HG03354 (cell line): ENCODE measurements at regions not wholly inside any gene's neighbourhood (a gene's known extent, or its start where the extent isn't known, plus 50 kb on each side); places are given as distances from the start of the nearest gene placed in this dataset.
A peak's percentile ranks its signal among the peaks of the same experiment; 100 is the strongest.

Experiments used
- ATAC-seq: cut with Tn5 transposase; IDR thresholded peaks from one replicate; pipeline ENCODE4 v1.9.1; 2021; ENCODE audit warnings: mild to moderate bottlenecking; ENCODE audit not compliant: unreplicated experiment, poor library complexity, severe bottlenecking

DNA sequence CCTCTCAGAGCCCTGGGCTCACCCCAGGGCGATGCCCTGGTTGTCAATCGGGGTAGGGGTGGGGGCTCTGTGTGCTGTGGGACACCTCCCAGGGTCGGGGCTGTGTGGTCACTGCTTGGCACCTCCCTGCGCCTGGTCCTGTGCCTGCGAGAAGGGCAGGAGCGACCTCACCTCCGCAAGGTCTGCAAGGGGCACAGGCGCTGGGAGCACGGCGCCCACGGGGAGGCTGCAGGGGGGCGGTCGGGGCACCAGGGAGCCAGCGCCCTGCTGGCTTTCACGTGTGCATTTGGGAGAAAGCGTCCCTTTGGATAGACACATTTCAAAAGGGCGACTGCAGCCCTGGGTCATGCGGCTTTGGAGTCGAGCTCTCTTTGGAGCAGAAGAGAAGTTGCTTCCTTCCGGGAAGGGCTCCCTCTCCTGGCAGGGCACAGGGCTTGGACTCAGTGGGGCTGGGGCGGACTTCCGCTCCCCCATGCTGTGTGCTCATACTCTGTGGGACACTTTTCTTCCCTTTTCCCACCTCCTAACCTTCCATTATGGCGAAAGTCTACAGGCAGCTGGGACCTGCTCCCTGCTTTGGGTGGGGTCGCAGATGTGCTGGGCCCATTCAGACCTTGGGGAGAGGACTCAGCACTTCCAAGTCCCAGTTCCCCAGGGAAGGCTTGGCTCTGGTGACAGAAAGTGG, 52.9 kb upstream of the SLC28A3 start:
- ATAC-seq: no peak

- ATAC-seq: no peak
Measured at GRCh38 chr9:84394036-84394435, 53.5 kb upstream of the SLC28A3 start.

DNA sequence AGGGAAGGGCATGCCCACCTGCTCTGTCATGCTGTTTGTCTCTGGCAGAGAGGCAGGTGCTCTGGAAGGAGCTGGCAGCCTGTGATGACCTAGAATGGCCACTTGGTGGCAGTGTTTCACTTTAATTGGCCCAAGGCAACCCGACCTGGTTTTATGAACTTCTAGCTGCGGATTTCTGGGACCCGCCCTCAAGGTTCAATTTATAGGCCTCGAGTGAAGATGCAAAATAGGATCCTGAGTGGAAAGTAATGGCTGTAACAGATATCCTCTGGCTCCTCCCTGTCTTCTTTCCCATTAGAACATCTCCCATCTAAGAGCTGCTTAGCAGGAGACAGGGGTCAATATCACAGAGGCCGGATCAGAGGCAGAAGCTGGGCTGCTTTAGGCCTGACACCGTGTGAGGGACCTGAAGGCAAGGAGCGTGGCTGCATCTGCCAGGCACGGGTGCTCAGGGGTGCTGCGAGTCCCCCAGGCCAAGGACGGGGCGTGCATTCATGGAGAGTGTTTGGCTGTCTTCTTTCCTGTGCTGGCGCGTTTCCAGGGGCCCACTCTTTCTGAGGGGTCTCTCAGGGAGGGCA, 56.7 kb upstream of the SLC28A3 start:
- peak; percentile 91 for ATAC-seq

DNA sequence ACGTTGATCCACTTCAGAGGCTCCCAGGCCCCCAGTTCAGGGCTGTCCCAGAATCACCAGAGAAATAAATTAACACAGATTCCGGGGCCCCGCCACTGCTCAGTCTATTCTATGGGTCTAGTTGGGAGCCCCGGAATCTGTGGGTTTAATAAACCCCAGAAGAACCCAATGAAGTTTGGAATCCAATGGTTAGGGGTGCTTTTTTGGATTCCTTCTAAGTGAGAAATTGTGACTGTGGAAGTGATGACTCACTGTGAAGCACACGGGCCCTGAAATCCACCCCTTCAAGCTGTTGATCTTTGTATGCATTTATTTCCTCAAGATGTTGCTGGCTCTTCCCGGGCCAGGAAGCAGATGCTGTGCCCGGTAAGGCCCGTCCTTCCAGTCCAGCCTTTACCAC, 57.3 kb upstream of the SLC28A3 start:
- no peak for ATAC-seq

DNA sequence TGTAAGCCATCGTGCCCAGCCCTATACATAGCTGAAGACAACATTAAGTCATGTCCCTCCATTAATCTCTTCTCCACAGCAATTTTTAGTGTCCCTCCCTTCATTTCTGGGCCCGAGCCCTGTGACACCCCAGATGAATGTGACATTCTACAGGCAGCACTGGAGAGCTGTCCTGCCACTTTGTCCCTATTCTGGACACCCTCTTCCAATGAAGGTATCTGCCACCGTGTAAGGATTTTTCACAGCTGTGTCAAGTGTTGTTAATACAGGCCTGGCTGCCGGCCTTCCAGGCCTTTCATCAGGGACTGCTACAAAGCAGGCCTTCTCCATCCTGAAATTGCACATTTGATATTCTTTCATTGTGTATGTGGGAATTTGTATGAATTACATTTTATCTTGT, 62.0 kb upstream of the SLC28A3 start:
- no peak for ATAC-seq

DNA sequence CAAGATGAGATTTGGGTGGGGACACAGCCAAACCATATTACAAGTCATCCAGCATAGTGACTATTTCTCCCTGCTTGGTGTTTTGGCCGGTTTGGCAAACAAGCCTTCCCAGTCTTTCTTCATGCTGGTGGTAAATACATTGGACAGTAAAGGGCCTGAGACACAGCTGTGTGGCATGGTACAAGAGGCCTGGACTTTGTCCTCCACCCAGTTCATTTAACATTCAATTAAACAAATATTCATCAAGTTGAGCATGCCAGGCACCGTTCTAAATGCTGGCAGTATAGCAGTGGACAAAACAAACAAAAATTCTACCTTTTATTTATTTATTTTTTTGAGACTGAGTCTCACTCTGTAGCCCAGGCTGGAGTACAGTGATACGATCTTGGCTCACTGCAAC, 62.7 kb upstream of the SLC28A3 start:
- ATAC-seq: no peak

GRCh38 chr9:84404095-84404686, 63.6 kb upstream of the SLC28A3 start:
- no peak for ATAC-seq

DNA sequence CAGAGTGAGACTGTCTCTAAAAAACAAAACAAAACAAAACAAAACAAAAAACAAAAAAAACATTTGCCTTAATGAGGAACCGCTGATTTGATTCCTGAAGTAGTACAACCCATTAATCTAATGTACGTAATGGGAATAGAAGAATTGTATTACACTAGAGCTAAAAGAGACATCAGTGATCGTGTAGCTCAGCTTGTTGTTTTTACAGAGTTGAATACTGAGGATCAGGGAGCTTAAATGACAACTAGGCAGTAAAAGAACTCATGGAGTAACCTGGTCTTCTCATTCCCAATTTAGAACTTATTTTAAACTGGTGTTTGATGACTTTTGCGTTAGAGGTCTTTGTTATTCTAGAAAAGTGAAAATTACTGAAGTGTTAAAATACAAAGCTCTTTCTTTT, 65.1 kb upstream of the SLC28A3 start:
- no peak for ATAC-seq

GRCh38 chr9:84408416-84408815, 67.9 kb upstream of the SLC28A3 start:
- ATAC-seq: no peak

DNA sequence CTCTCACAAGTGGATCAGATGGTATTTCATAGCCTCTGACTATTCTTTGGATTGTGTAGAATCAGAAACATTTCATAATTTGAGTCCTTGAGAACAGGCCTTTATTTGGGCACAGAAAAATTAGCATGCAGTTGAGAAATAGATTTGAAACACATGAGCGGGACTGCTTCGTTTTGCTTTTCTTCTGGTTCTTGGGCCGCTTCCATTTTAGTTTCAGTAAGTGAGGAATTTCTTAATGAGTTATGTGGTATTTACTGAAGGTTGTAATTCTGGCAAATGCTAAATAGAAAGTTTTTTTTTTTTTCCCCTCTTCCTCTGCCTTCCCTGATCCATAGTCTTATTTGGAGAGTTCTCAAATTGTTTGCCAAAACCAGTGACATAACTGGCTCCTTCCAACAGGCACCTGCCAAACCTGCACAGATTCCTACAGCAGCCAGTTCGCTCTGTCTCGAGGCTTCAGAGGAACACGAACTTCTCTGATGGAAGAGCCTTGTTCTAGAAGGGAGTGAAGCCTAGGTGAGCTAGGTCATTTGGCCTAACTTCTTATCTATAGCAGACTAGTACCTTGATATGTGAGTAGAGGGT, 71.2 kb upstream of the SLC28A3 start:
- no peak for ATAC-seq

- no peak for ATAC-seq
Measured at GRCh38 chr9:84412654-84413053, 72.1 kb upstream of the SLC28A3 start.

- ATAC-seq: no peak
Measured at GRCh38 chr9:84413301-84413700, 72.7 kb upstream of the SLC28A3 start.

GRCh38 chr9:84419031-84419602, 78.6 kb upstream of the SLC28A3 start:
- ATAC-seq: no peak

GRCh38 chr9:84424931-84425330, 84.4 kb upstream of the SLC28A3 start:
- no peak for ATAC-seq

- ATAC-seq: no peak
Measured at GRCh38 chr9:84432746-84433145, 92.2 kb upstream of the SLC28A3 start.

GRCh38 chr9:84435902-84436301, 95.3 kb upstream of the SLC28A3 start:
- ATAC-seq: no peak

- no peak for ATAC-seq
Measured at GRCh38 chr9:84436386-84437109, 96.0 kb upstream of the SLC28A3 start.

GRCh38 chr9:84438391-84438790, 97.8 kb upstream of the SLC28A3 start:
- no peak for ATAC-seq

DNA sequence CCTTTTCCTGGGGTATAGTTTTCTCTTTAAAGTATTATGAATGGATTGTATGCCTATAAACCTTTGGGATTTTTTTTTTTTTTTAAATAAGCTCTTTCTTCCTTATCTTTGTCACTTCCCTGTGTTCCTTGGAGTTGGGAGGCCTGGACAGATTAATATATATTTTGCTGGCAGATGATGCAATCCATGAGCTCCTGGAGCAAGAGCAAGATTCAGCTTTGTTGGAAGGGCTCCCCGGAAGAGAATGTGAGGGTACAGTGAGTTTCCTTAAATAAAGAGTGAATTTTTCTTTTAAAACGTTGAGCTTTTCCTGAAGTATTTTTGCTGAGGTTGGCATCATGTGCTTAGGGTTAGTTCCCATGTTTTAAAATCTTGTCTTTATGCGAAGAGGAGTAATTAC, 98.7 kb upstream of the SLC28A3 start:
- ATAC-seq: no peak

GRCh38 chr9:84442712-84443111, 102.2 kb upstream of the SLC28A3 start:
- no peak for ATAC-seq
